NCI-H1417 treated with DMSO at 0.1 percent for 48 hours (cell line): ENCODE measurements at regions not wholly inside any gene's neighbourhood (a gene's known extent, or its start where the extent isn't known, plus 50 kb on each side); places are given as distances from the start of the nearest gene placed in this dataset.

ENCODE experiments used
- DNase-seq: peaks from one replicate; lab custom pipeline; 2025; lab: John Stamatoyannopoulos, UW

DNA sequence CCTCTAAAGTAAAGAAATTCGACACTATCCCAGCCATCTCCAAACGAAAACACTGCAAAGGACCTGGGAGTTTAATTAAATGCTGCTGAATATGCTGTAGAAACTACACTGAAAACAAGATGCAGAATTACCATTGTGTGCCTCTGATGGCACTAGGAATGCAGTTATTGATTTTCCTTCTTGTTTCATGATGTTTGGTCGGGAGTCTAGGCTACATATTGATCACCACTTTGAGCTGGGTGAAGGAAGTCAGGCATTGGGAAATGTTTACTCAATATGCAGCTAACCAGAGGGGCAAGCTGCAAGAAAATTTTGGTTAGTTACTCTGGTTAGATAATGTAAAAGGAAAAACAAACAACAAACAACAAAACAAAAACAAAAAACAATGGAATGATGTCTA lies 650.7 kb upstream of the GALNTL6 start:
- DNase-seq: no peak

DNA sequence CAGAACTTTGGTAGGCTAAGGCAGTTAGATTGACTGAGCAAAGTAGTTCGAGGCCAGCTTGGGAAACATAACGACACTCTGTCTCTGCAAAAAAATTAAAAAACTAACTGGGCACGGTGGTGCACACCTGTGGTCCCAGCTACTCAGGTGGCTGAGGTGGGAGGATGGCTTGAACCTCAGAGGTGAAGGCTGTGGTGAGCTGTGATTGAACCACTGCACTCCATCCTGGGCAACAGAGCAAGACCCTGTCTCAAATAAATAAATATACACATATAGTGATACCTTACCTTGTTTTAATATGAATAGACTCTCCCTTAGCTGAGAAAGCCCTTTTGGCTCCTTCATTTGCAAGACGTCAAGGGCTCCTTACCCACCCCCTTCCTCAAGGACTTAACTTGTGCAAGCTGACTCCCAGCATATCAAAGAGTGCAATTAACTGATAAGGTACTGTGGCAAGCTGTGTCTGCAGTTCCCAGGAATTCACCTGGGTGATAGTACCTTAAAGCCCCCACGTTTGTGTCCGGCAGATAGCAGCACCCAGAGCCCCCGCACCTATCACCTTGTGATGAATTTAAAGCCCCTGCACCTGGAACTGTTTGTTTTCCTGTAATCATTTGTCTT lies 655.6 kb upstream of the GALNTL6 start:
- DNase-seq: no peak

DNA sequence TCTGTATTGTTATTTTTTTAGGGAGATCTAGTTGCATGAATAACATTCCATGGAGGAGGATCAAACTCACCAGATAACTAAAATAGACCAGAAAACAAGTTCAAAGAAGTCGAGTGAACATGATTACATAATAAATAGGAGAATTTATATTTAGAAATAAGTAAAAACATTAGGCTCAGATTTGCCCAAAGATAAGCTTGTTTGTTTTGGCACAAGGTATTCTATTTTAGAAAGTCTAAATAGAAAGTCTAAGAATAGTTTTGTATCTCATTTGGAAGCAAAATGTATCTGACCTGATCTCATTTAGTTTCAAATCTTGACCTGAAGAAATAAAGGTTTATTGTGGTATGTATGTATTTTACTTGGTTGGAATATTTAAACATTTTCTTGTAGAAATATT lies 670.6 kb upstream of the GALNTL6 start:
- no peak for DNase-seq

DNA sequence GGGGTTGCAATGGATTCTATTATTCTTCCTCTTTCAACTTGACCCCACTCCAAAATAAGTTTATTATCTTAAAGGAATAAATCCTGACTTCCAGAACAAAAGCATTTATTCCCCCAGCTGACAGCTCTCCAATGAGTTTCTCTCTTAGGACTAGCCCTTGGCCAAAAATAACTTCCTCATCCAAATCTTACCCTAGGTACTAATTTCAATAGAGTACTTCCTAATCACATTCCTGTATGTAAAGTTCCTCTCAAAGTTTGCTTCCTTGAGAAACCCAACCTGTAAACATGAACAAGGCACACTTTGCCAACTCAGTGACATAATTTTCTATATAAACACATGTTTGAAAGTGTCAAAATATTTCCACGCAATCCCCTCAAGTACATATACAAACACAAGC lies 671.2 kb upstream of the GALNTL6 start:
- DNase-seq: no peak

DNA sequence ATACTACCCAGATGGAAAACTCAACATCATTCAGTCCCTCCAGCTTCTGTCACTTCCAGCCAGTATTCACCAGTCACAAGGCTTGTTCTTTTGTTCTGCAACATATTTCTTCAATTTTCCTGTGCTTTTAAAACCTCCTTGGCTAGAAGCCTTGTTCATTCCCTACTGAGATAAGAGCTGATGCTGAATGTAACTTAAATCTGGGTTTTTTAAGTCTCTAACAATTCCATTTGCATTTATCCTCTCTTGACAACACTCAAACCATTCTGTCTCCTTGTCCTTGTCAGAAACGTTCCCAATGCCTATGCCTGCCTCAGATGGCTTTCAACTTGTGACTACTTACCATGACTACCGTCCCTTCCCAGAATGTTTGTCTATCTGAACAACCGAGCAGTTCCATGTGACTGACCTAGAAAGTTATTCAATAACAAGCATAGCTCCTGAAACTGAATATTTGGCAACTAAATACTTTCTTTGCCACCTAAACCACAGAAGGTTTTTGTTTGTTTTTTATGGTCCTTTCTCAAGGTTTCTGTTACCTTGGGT lies 682.9 kb upstream of the GALNTL6 start:
- DNase-seq: no peak

DNA sequence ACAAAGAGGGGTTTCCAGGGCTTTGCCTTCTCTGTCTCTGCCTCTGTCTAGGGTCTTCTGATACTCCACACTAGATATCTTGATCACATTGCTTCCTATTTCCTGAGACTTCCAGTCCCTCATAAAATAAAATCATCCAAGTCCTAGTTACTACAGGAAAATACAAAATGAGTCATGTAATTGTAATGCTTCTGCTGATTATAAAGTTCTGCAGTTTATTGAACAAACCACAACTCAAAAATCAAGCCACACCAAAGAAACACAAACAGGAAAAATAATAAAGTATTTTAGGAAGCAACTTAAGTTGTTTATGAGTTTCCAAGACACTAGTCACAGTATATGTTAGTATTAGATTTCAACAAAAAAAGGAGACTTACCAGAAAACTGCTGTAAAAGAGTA lies 695.1 kb upstream of the GALNTL6 start:
- DNase-seq: no peak

DNA sequence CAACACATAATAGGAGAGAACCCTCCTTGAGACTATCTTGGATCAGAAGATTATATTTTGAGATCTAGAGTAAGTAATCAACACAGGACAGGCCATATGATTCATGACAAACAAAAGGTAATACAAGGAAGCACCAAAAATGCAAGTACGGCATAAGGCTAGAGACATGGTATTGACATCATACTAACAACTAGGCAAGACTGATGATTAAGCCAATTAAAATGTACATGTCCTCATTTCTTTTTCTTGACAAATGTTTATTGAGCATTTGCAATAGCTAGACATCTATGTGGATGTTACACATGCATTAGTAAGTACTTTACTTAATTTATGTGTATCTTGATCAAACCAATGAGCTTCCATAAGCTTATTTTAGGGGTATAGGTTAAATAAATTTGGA lies 695.7 kb upstream of the GALNTL6 start:
- DNase-seq: no peak

DNA sequence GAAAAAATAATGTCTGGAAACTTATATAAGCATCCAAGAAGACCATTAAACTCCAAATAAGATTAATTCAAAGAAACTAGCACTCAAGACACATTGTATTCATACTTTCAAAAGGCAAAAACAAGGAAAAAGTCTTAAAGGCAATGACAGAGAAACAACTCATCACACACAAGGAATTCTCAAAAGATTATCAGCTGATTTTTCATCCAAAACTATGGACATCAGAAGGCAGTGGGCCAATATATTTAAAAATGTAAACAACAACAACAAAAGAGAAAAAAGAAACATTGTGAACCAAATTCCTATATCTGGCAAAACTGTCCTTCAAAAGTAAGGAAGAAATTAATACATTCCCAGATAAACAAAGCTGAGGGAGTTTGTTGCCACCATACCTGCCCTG lies 711.4 kb upstream of the GALNTL6 start:
- no peak for DNase-seq

DNA sequence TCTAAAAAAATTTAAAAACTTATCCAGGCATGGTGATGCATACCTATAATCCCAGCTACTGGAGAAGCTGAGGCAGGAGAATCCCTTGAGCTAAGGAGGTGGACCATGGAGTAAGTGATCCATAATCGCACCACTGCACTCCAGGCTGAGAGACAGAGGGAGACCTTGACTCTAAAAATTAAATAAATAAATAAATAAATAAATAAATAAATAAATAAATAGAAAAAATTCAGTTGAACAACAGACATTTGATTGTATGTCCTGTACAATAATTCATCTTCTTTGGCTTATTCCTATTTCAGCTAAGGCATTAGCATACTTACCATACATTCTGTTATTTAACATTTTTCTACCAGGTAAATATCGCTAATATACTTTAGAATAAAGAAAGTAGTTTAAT lies 726.1 kb upstream of the GALNTL6 start:
- no peak for DNase-seq

DNA sequence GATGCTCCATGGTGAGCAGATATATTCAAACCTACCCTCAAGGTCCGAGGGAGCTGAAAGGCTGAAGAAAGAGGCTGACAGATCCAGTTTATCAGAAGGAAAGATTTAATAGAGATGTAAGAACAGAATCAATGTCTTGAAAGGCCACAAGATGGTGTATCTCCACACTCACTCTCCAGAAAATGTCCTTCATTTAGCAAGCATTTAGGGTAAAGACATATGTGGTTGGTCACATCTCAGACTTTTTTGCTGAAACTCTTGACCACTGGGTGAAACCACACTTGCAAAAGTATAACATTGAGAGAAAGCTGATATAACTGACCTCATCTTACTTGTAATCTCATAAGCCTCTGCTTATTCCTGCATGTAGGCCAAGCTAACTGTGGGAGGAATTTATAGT lies 745.8 kb upstream of the GALNTL6 start:
- no peak for DNase-seq

DNA sequence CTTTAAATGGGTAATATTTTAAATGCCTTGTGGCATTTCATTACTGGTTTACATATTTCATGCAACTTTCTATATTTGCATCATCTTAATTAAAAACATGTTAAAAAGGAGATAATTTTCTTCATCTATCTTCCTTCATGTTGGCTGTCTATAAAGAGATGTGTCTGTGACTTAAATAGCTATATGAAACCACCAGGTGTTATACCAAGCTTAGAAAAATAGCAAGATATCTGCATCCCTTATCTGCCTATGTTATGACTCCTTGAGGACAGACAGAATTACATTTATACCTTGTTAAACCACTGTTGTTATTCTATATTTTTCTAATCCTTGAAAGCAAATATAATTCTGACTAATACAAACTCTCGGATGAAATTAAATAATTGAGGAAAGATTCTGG lies 763.8 kb upstream of the GALNTL6 start:
- DNase-seq: no peak

DNA sequence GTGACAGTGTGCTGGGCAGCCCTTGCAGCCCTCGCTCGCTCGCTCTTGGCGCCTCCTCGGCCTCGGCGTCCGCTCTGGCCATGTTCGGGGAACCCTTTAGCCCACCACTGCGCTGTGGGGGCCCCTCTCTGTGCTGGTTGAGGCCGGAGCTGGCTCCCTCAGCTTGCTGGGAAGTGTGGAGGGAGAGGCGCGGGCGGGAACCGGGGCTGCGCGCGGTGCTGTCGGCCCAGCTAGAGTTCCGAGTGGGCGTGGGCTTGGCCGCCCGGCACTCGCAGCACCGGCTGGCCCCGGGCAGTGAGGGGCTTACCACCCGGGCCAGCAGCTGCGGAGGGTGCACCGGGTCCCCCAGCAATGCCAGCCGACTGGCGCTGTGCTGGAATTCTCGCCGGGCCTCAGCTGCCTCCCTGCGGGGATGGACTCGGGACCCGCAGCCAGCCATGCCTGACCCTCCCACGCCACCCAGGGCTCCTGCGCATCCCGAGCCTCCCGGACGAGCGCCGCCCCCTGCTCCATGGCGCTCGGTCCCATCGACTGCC lies 770.1 kb upstream of the GALNTL6 start:
- DNase-seq: no peak

DNA sequence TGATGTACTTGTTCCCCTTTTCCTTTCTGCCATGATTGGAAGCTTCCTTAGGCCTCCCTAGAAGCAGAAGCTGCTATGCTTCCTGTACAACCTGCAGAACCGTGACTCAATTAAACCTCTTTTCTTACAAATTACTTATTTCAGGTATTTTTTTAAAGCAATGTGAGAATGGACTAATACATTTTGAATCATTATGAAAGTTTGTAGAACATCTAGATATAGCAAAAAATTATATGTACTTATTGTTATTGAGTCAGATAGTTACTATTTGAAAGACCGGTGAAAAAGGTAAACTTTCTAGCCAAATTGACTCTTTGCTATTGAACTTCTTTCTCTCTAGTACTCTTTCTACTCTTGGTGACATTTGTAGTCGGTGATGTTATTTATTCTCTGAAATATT lies 777.3 kb upstream of the GALNTL6 start:
- DNase-seq: no peak

DNA sequence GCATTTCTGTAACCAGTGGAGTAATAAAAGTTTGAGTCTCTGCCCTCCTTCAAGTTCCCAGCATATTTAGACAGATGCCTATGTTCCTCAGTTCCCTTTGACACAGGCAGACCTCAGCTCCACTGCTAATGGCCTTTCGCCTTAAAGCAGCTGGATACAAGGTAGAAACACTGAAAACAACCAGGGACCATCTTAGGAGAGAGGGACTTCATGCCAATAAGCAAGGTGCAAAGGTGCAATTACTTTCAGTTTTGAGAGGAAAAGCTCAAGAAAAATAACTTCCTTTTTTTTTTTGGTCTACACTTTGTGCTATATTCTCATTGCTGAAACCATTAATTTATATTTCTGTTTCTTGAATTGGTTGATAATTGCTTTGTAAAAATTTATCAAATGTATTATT lies 781.9 kb upstream of the GALNTL6 start:
- no peak for DNase-seq

DNA sequence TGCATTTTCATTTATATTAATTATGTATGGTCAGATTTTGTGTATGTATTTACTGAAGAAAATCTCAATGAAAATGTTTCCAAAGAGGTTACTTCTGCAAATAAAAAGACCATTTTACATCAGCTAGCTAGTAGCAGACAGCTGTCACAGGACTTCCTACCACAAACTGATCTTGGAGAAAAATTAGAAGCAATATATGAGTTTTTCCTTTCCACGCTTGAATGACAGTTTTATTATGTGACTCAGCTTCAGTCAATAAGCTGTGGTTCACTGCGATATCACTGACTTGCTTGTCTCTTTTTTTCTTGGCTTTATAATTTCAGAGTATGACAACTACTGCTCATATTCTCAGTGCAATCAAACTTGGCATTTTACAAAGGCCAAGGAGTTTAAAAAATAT lies 787.4 kb upstream of the GALNTL6 start:
- DNase-seq: no peak

DNA sequence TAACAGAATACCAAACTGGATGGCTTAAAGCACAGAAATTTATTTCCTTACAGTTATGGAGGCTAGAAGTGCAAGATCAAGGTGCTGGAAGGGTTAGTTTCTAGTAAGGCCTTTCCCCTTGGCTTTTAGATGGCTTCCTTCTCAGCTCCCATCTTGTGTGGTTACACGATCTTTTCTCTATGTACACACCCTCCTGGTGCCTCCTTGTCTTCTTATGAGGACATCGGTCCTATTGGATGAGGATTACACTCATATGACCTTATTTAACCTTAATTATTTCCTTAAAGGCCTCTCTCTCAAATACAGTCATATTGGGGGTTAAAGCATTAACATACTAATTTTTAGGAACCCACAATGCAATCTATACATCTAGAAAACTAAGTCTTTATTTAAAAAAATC lies 787.9 kb upstream of the GALNTL6 start:
- no peak for DNase-seq

DNA sequence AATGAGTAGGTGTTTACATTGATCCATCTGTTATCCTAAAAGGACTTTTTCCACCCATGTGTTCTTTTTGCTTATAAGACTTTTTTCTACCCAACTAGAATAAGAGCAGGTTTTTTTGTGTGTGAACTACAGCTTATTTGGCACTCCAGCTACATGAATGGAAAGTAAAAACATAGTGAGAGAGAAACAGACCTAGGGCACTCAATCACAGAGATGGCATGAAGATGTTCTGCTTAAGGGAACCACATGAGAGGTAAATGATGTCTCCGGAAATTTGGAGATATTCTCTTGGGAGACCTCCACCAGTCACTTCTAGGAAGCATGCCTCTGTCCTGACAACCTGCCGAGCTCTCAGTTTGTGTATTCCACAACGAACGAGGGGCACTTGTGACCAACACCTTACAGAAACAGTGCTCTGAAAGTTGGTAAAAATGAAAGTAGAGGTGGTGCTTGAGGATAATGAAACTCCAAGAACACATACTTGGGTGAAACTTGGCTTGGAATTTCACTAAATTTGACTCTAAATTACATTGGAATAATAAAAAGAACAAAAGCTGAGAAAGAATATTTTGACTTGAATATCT lies 788.4 kb upstream of the GALNTL6 start:
- no peak for DNase-seq

DNA sequence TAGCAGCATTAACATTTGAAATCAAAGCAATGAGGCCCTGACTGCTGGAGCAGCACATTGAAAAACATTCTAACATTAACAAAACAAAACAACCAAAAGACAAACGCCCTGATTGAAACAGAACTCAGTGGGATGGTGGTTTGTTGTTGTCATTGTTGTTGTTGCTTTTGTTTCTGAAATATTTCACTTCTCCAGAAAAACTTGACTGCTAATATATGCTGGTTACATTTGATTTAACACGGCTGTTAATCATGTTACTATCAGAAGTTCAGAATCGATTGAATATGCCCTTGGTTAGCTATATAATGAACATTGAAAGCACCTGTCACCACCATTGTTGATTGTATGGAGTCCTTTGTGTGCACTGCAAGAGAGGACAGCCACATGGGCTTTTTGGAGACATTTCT lies 790.4 kb upstream of the GALNTL6 start:
- no peak for DNase-seq

DNA sequence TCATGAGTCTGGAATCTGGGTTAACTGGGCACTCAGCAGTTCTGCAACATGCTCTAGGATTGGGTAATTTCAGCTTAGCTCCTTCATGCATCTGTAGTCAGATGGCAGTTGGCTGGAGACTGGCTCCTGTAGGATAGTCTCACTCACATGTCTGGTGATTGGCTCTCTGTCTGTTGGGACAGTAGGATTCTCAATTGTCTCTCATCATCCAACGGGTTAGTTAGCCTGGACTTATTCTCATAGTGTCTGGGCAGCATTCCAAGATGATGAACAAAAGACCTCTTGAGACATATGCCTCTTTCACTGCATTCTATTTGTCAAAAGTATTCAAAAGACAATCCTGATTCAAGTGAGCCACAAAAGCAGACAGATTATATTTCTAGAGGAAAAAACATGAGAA lies 795.6 kb upstream of the GALNTL6 start:
- DNase-seq: no peak

DNA sequence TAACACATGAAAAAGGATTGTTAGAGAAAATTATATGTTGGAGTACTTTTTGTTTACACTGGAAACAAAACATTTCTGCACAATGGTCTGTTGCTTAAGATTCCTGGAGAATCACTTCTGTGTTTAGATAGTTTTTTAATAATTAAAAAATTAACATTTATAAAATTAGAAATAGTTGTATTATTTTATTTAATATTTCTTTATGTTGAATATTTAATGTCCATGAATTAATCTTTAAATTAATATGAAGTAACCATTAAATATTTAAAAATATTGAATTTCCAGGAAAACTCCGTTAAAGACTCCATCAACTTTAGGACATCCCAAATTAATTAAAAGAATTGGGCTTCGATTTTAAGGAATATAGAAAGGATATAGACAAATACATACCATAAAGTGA lies 797.1 kb upstream of the GALNTL6 start:
- no peak for DNase-seq

DNA sequence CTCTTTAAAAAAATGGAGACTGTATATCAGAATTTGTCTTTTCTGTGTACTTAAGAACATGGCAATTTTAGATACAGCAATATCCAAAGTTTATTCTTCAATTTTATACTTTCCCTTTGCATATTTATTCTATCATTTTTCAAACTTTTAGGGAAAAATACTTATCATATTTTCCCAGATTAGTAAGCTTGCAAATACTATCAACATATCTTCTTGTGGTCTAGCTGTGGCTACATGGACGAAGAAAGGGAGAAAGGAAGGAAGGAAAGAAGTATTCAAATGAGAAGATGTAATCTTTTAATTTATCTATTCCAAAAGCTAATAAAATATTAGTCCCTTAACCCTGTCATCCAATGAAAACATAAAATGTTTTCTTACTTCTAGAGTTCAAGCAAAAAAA lies 797.8 kb upstream of the GALNTL6 start:
- no peak for DNase-seq

DNA sequence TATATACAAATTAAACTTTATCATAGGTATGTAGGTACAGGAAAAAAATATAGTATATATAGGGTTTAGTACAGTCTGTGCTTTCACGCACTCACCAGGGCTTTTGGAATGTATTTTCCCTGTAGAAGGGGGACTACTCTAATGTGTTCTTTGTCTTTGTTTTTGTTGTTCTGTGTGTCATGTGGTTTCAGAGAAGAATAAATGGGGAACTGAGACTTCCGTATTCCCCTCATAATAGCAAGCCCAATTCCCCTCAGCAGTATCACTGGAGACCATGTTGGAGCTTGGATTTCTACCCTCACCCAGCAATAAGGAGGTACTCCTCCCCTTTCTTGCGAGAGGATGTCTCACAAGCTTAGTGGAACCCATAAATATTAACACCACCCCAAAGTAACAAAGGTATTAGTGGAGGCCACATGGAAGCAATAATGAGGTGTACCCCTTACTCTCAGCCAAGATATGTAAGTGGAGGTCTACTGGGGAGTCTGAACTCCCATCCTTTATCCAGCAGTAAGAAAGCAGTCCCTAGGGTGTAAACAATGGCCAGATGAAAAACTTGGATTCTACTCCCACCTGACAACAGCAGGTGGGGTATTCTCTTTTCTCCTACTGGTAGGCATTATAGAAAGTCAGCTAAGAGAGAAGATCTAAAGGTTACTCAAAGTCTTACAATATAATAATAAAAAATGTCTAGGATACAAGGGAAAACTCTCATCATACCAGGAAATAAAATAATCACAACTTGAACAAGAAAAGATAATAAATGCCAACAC lies 805.4 kb upstream of the GALNTL6 start:
- DNase-seq: no peak

DNA sequence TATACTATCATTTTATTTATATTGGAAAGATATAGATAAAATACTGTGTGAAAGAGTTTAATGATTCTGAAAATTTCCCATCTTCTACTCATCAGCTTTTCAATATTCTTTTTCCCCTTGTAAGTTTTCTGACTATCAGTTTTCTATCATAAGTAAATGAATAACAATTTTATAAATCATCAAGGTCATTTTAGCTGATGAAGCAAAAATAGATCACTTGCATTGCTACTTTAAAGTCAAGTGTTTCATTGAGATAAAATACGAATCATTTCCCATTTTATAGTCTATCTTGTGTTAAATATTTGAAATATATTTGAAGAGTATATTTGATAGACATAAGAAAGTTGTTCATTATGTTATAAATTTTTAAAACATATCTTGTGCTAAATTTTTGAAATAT lies 811.0 kb upstream of the GALNTL6 start:
- no peak for DNase-seq
